CD8-positive, alpha-beta memory T cell (primary cell): ENCODE measurements at regions not wholly inside any gene's neighbourhood (a gene's known extent, or its start where the extent isn't known, plus 50 kb on each side); places are given as distances from the start of the nearest gene placed in this dataset.

Source experiments
- CTCF ChIA-PET: fragments of 350-600 bp; sonication (Branson Sonifier 250); formaldehyde crosslinking; loops from one replicate; lab custom pipeline; 2021; ENCODE audit warnings: antibody characterized with exemption; lab: Charles Lee
- POLR2A ChIA-PET: fragments of 350-600 bp; sonication (Branson Sonifier 250); formaldehyde crosslinking; loops from one replicate; lab custom pipeline; 2021; ENCODE audit warnings: antibody characterized with exemption; lab: Charles Lee
- DNase-seq, 5 donors: peaks; one replicate each; pipeline versions ENCODE4 v3.0.0 to v3.0.0-alpha.2; 2020 to 2022; ENCODE audit warnings: mixed read lengths in 1 of 5
- H3K27ac ChIP-seq: one replicate; pipeline ENCODE4 v1.7.0; 2013; ENCODE audit warnings: low read depth, mild to moderate bottlenecking, low read length, moderate library complexity
- H3K27me3 ChIP-seq: 2 replicates; pipeline ENCODE4 v1.7.0; 2013; ENCODE audit warnings: low read length, mild to moderate bottlenecking; ENCODE audit not compliant: insufficient read depth, poor library complexity, severe bottlenecking
- H3K36me3 ChIP-seq: 2 replicates; pipeline ENCODE4 v1.7.0; 2013; ENCODE audit warnings: mild to moderate bottlenecking, low read length, moderate library complexity; ENCODE audit not compliant: insufficient read depth
- H3K4me1 ChIP-seq: 2 replicates; pipeline ENCODE4 v1.7.0; 2013; ENCODE audit warnings: mild to moderate bottlenecking, low read length, moderate library complexity; ENCODE audit not compliant: insufficient read depth
- H3K4me3 ChIP-seq: 2 replicates; pipeline ENCODE4 v1.7.0; 2013; ENCODE audit warnings: mild to moderate bottlenecking, low read length
- H3K9me3 ChIP-seq: 2 replicates; pipeline ENCODE4 v1.7.0; 2013; ENCODE audit warnings: mild to moderate bottlenecking, low read length
- H3K27ac Mint-ChIP-seq, 8 donors: one replicate each; pipeline ENCODE4 v1.8.0; 2020 to 2021; ENCODE audit warnings: mixed read lengths in 8 of 8, mild to moderate bottlenecking in 6 of 8, inconsistent platforms in 3 of 8, moderate library complexity in 3 of 8
- H3K27me3 Mint-ChIP-seq, 2 donors: one replicate each; pipeline ENCODE4 v1.8.0; 2020 to 2021; ENCODE audit warnings: mixed read lengths in 2 of 2, mild to moderate bottlenecking in 1 of 2, moderate library complexity in 1 of 2
- H3K36me3 Mint-ChIP-seq, 3 donors: one replicate each; pipeline ENCODE4 v1.8.0; 2020 to 2021; ENCODE audit warnings: mixed read lengths in 3 of 3, inconsistent platforms in 1 of 3, mild to moderate bottlenecking in 1 of 3
- H3K4me1 Mint-ChIP-seq, 3 donors: one replicate each; pipeline ENCODE4 v1.8.0; 2020 to 2021; ENCODE audit warnings: mixed read lengths in 3 of 3, inconsistent platforms in 1 of 3, mild to moderate bottlenecking in 1 of 3
- H3K4me3 Mint-ChIP-seq, 7 donors: one replicate each; pipeline ENCODE4 v1.8.0; 2020 to 2021; ENCODE audit warnings: mixed read lengths in 7 of 7, mild to moderate bottlenecking in 6 of 7, moderate library complexity in 4 of 7, inconsistent platforms in 2 of 7
- H3K9me3 Mint-ChIP-seq, 5 donors: one replicate each; pipeline ENCODE4 v1.8.0; 2020 to 2022; ENCODE audit warnings: mixed read lengths in 5 of 5, mild to moderate bottlenecking in 3 of 5, moderate library complexity in 2 of 5, inconsistent platforms in 1 of 5

GRCh38 chr14:57089901-57090300 lies 178.8 kb downstream of the EXOC5 start:
- Histone ChIP-seq H3K36me3 (no peaks in the 10 kb centered on the region), H3K27ac (no peak overlapping the region), H3K27me3 (no peaks in the 10 kb centered on the region), H3K4me1 (no peaks in the 10 kb centered on the region), H3K9me3 (no peaks in the 10 kb centered on the region), H3K4me3 (no peak overlapping the region)
- Mint-ChIP-seq H3K4me3 (no peak overlapping the region), H3K4me1 (no peaks in the 10 kb centered on the region), H3K9me3 (peaks cover 0 to 3% (median 0%) of the 10 kb centered on the region in 5 donors), H3K36me3 (no peaks in the 10 kb centered on the region), H3K27me3 (peaks cover 0 to 16% of the 10 kb centered on the region in 2 donors), H3K27ac (no peak overlapping the region)
- no peak for DNase-seq
- ChIA-PET POLR2A (no interaction called here), CTCF (no interaction called here)

DNA sequence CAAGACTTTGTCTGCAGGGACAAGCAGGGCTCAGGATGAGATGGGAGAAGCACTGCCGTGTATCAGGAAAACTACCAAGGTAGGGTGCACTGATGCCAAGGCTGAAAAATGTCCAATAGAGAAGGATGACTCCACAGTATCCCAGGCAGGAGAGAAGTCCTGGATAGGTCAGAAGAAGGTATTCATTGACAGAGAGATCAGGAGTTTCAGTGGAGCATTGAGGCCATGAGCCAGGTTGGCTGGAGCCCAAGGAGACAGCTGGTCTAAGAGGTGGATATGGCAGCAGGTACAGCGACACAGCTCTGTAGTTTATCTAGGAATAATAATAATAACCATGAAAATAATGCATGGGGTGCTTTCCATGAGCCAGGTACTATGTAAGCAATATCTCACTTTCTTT lies 180.9 kb downstream of the EXOC5 start:
- no peak overlapping the region for H3K4me3 Mint-ChIP-seq
- peaks cover 0 to 27% of the 10 kb centered on the region in 2 donors for H3K27me3 Mint-ChIP-seq
- Histone ChIP-seq H3K4me3 (no peak overlapping the region), H3K27ac (no peak overlapping the region), H3K27me3 (no peaks in the 10 kb centered on the region), H3K4me1 (no peaks in the 10 kb centered on the region), H3K36me3 (no peaks in the 10 kb centered on the region), H3K9me3 (no peaks in the 10 kb centered on the region)
- H3K36me3 Mint-ChIP-seq, result no peaks in the 10 kb centered on the region
- no peak overlapping the region for H3K27ac Mint-ChIP-seq
- ChIA-PET CTCF (no interaction called here), POLR2A (no interaction called here)
- no peak for DNase-seq
- H3K4me1 Mint-ChIP-seq, result no peaks in the 10 kb centered on the region
- peaks cover 0 to under 1% (median 0%) of the 10 kb centered on the region in 5 donors for H3K9me3 Mint-ChIP-seq

DNA sequence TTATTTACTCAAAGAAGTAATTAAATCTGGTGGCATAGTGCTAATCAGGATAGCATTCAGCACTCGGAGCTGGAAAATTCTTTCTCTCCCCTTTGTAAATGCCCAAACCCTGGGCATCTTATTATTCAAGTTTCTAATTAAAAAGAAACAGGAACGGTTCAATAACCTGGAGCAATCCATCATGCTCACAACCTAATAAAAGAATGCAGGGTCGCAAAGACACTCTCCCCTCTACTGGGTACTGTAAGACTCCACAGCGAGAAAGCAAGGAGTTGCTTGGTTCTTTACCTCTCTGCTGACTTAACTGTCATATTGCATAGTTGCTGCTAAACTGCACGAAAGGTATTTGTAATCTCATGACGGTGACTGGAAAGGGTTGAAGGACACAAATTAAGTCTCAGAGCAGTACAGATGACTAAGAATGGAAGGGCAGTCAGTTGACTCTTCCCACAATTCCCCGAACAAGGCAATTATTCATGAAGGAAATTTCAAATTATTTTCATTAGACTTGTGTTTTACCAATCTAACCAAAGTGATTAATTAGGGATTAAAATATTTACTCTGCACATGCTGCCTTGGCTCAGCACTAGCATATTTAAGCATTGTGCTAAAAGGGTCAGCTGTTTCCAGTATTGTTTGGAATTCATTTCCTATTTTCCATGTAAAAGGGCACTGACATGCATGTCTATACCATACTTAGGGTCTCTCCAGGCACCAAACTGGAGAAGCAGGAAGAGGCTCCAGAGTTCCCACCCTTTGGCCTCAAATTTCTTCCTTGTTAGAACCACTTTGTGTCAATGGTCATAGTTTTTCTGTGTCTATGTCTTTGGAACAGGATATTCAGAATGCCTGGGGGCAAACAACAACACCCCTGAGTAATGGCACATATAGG lies 182.2 kb downstream of the EXOC5 start:
- no peaks in the 10 kb centered on the region for H3K4me1 ChIP-seq
- H3K4me3 ChIP-seq, result no peak overlapping the region
- Mint-ChIP-seq H3K4me1 (no peaks in the 10 kb centered on the region), H3K27ac (no peak overlapping the region), H3K36me3 (no peaks in the 10 kb centered on the region), H3K4me3 (no peak overlapping the region), H3K27me3 (peaks cover 0 to 34% of the 10 kb centered on the region in 2 donors), H3K9me3 (peaks cover 0 to 2% (median 0%) of the 10 kb centered on the region in 5 donors)
- no peak overlapping the region for H3K27ac ChIP-seq
- H3K9me3 ChIP-seq, result no peaks in the 10 kb centered on the region
- ChIA-PET CTCF (no interaction called here), POLR2A (no interaction called here)
- no peak for DNase-seq
- no peaks in the 10 kb centered on the region for H3K27me3 ChIP-seq
- H3K36me3 ChIP-seq, result no peaks in the 10 kb centered on the region

- peaks cover 0 to 34% of the 10 kb centered on the region in 2 donors for H3K27me3 Mint-ChIP-seq
- H3K36me3 ChIP-seq, result no peaks in the 10 kb centered on the region
- H3K4me1 ChIP-seq, result no peaks in the 10 kb centered on the region
- no peak overlapping the region for H3K4me3 Mint-ChIP-seq
- no peaks in the 10 kb centered on the region for H3K4me1 Mint-ChIP-seq
- H3K9me3 Mint-ChIP-seq, result peaks cover 0 to 2% (median 0%) of the 10 kb centered on the region in 5 donors
- H3K36me3 Mint-ChIP-seq, result no peaks in the 10 kb centered on the region
- DNase-seq, result no peak
- H3K9me3 ChIP-seq, result no peaks in the 10 kb centered on the region
- no peaks in the 10 kb centered on the region for H3K27me3 ChIP-seq
- H3K4me3 ChIP-seq, result no peak overlapping the region
- ChIA-PET POLR2A (no interaction called here), CTCF (no interaction called here)
- no peak overlapping the region for H3K27ac ChIP-seq
- no peak overlapping the region for H3K27ac Mint-ChIP-seq
Measured at GRCh38 chr14:57085801-57086200, 182.9 kb downstream of the EXOC5 start.

DNA sequence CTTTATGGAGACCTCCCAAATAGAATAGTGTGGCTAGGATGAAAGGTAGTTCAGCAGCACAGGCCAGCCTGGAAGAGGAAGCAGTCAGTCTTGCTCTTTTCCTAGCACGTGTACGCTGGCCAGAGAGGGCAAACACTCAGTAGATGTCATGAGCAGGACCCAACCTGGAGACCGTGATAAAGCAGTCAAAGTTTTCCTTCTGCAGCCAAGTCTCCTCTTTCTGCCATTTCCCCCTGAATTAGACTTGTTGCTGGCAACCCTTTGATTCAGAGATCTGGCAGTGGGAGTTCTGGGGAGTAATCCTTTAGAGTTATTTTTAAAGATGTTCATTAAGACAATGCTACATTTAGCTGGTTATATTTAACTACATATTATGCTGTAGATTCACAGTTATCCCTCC lies 183.7 kb downstream of the EXOC5 start:
- Mint-ChIP-seq H3K27ac (no peak overlapping the region), H3K4me1 (no peaks in the 10 kb centered on the region), H3K4me3 (no peak overlapping the region), H3K27me3 (peaks cover 0 to 34% of the 10 kb centered on the region in 2 donors), H3K36me3 (no peaks in the 10 kb centered on the region), H3K9me3 (peaks cover 0 to 2% (median 0%) of the 10 kb centered on the region in 5 donors)
- no peaks in the 10 kb centered on the region for H3K9me3 ChIP-seq
- H3K27me3 ChIP-seq, result no peaks in the 10 kb centered on the region
- CTCF ChIA-PET, result no interaction called here
- no peak overlapping the region for H3K4me3 ChIP-seq
- H3K27ac ChIP-seq, result no peak overlapping the region
- no peaks in the 10 kb centered on the region for H3K36me3 ChIP-seq
- DNase-seq, result no peak
- POLR2A ChIA-PET, result no interaction called here
- H3K4me1 ChIP-seq, result no peaks in the 10 kb centered on the region

DNA sequence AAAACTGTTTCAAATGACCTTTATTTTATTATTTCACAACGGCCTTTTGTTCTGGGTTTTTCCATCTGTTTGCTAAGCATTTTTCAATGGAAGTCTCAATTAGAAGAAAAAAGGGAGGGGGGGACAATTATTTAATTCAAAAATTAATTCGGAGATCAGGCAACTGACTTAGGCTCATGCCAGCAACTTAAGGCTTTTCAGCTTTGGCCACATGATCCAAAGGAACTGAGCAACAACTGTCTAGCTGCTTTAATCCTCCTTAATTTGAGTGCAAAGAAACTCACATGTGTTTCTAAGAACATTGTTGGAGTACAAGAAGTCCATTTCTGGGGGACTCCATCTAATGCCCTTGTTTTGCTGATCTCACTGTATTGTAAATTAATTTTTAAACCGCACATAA lies 188.0 kb downstream of the EXOC5 start:
- Histone ChIP-seq H3K27me3 (no peaks in the 10 kb centered on the region), H3K9me3 (no peaks in the 10 kb centered on the region), H3K36me3 (no peaks in the 10 kb centered on the region), H3K4me1 (no peaks in the 10 kb centered on the region), H3K27ac (no peak overlapping the region), H3K4me3 (no peak overlapping the region)
- no peak overlapping the region for H3K27ac Mint-ChIP-seq
- peaks cover 0 to 25% of the 10 kb centered on the region in 2 donors for H3K27me3 Mint-ChIP-seq
- POLR2A ChIA-PET, result no interaction called here
- no peak overlapping the region for H3K4me3 Mint-ChIP-seq
- H3K4me1 Mint-ChIP-seq, result no peaks in the 10 kb centered on the region
- peaks cover 0 to 2% (median 0%) of the 10 kb centered on the region in 5 donors for H3K9me3 Mint-ChIP-seq
- no peak for DNase-seq
- H3K36me3 Mint-ChIP-seq, result no peaks in the 10 kb centered on the region
- CTCF ChIA-PET, result no interaction called here

- POLR2A ChIA-PET, result no interaction called here
- H3K9me3 Mint-ChIP-seq, result peaks cover 0 to 2% (median 0%) of the 10 kb centered on the region in 5 donors
- H3K9me3 ChIP-seq, result no peaks in the 10 kb centered on the region
- no peaks in the 10 kb centered on the region for H3K4me1 Mint-ChIP-seq
- no peaks in the 10 kb centered on the region for H3K36me3 ChIP-seq
- no peaks in the 10 kb centered on the region for H3K36me3 Mint-ChIP-seq
- no peaks in the 10 kb centered on the region for H3K4me1 ChIP-seq
- no peak for DNase-seq
- no peak overlapping the region for H3K4me3 Mint-ChIP-seq
- H3K27me3 ChIP-seq, result no peaks in the 10 kb centered on the region
- H3K4me3 ChIP-seq, result no peak overlapping the region
- no peak overlapping the region for H3K27ac ChIP-seq
- CTCF ChIA-PET, result no interaction called here
- H3K27me3 Mint-ChIP-seq, result peaks cover 0 to 14% of the 10 kb centered on the region in 2 donors
- no peak overlapping the region for H3K27ac Mint-ChIP-seq
Measured at GRCh38 chr14:57078054-57078453, 190.7 kb downstream of the EXOC5 start.

GRCh38 chr14:57073986-57074385 lies 194.7 kb downstream of the EXOC5 start:
- no peaks in the 10 kb centered on the region for H3K27me3 ChIP-seq
- no peaks in the 10 kb centered on the region for H3K36me3 ChIP-seq
- no peaks in the 10 kb centered on the region for H3K9me3 ChIP-seq
- ChIA-PET CTCF (no interaction called here), POLR2A (no interaction called here)
- H3K4me1 ChIP-seq, result no peaks in the 10 kb centered on the region
- Mint-ChIP-seq H3K4me1 (no peaks in the 10 kb centered on the region), H3K27ac (no peak overlapping the region), H3K27me3 (peaks cover 0 to 14% of the 10 kb centered on the region in 2 donors), H3K4me3 (no peak overlapping the region), H3K36me3 (no peaks in the 10 kb centered on the region), H3K9me3 (peaks cover 0 to 2% (median 0%) of the 10 kb centered on the region in 5 donors)
- no peak overlapping the region for H3K27ac ChIP-seq
- no peak overlapping the region for H3K4me3 ChIP-seq
- DNase-seq, result no peak
